ENCODE measurements at regions not wholly inside any gene's neighbourhood (a gene's known extent, or its start where the extent isn't known, plus 50 kb on each side); places are given as distances from the start of the nearest gene placed in this dataset.

DNA sequence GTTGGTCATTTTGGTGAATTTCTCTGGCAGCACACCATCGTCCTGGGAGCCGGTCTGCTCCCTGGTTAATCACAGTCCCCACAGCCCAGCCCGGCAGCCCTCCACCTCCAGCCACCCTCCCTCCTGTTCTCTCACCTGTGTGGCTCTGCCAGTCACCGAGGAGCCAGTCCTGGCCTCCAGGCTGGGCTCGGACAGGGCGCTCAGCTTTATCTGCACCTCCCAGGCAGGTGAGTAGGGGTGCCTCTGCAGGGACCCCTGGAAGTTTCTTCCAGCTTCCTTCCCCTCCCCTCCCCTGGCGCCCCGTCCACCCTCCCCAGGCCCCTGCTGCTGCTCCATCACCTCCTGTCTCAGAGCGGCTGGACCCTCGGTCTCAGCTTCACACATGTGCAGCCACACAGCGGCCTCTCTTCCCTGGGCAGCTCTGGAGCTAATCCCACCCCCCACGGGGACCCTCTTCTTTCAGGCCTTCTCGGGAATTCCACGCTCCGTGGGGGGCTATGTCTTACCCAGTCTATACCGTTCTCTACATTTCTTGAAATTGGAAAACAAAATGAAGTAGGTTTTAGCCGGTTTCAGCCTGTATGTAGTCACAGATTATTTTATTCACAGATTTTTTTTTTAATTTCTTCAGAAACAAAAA is 213.9 kb upstream of the PPP2R2D start:
- TF ChIP-seq POLR2A (IDR thresholded peaks at IDR 0.05), result no peak
- TF ChIP-seq, protein P1, sequence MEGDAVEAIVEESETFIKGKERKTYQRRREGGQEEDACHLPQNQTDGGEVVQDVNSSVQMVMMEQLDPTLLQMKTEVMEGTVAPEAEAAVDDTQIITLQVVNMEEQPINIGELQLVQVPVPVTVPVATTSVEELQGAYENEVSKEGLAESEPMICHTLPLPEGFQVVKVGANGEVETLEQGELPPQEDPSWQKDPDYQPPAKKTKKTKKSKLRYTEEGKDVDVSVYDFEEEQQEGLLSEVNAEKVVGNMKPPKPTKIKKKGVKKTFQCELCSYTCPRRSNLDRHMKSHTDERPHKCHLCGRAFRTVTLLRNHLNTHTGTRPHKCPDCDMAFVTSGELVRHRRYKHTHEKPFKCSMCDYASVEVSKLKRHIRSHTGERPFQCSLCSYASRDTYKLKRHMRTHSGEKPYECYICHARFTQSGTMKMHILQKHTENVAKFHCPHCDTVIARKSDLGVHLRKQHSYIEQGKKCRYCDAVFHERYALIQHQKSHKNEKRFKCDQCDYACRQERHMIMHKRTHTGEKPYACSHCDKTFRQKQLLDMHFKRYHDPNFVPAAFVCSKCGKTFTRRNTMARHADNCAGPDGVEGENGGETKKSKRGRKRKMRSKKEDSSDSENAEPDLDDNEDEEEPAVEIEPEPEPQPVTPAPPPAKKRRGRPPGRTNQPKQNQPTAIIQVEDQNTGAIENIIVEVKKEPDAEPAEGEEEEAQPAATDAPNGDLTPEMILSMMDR (IDR thresholded peaks at IDR 0.05), result no peak

Measured in uterus (tissue), 2 donors.